NCI-H1436 treated with DMSO at 0.1 percent for 48 hours (cell line): ENCODE measurements at regions not wholly inside any gene's neighbourhood (a gene's known extent, or its start where the extent isn't known, plus 50 kb on each side); places are given as distances from the start of the nearest gene placed in this dataset.

Experiments
- DNase-seq: peaks from one replicate; lab custom pipeline; 2025; lab: John Stamatoyannopoulos, UW

DNA sequence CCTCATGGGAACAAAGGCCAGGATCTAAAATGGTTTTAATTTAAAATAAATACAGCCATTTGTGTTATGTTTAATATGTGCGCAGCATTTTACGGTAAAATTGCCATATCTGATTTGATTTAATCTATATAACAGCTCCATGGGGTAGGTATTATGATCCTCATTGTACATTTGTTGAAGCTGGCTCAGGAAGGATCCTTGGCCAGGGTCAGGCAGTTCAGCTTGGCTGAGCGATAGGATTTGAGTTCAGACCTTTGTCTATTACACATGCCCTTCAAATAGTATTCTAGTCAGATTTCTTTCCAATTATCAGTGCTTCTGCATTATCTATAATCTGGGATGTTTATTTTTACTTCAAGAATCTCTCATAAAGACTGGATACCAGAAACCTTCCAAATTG is 950.4 kb upstream of the EEF2KMT start:
- no peak for DNase-seq

DNA sequence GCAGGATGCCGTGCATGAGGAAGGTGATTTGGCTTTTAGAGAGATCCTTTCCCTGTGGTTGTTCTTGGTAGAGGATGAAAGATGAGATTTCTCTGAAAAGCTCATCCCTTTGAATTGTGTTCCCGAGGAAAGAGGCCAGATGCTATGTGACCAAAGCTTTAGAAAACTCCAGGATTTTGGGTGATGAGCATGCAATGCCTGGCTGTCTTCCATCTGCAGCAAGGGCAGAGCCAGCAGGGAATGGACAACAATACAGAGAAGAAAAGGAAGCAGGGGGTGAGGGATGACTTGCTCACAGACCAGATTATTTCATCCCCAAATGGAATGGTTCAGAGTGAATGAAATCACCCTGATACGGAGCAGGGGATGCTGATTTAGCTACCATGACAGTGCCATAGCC is 949.7 kb upstream of the EEF2KMT start:
- no peak for DNase-seq

DNA sequence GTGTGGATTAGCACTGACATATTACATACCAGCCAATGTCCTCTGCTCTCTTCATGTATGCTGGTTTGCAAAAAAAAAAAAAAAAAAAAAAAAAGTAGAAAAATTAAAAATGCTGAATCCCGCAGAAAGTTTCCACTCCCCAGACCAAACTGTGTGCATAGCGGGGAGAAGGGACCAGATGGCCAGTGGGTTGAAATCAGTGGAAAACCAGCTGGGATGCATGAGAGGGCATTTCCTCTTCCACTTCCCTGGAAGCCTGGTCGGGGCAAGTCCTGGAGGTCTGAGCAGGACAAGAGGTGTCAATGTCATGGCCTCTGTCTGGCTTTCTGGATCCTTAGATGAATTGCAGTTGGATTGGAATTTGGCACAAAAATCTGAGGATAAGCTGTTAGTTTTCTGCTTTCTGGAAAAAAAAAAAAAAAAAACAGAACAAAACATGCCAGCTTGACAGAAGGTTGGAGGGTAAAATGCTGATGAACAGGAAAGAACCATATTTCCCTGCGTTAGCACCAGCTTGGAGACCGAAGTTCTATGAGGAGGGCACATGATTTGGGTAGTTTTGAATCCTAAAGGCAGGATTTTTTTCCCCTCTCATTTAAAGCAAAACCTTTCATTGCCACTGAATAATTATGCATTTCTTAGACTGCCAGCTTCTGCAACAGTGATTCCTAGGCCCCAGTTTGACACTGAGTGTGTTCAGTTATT is 941.5 kb upstream of the EEF2KMT start:
- DNase-seq = no peak

DNA sequence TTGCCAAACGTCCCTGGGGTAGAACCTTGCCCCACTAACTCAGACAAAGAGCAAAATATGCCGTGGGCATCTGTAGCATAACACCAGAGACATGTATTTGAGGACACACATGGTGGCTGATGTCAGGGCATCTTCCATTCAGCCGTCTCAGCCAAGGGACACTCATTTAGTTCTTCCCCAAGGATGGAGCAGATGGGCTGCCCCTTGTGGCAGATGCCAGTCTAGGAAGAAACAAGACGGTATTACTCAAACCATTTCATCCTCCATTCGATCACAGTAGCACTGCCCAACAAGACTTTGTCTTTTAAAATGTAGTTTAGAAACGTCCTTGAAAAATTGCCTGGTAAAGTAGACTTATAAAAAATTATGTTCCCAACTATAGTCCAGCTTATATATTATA is 937.6 kb upstream of the EEF2KMT start:
- DNase-seq = no peak

DNA sequence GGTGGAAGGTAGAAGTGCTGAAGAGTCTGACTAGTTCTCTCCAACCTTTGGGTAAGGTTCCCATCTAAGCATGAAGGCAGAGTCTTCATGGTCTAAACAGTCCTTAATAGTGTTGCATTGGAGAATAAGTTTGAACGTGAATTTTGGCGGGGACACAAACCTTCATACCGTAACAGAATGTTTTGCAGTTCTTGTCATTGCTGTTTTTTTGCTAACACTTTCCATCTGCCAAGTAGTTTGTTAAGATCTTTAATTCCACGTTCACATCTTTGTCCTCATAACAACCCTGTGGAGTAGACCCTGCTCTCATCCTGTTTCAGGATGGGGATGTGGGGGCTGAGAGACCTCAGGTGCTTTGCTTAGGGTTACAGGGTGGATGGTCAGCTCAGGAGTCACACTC is 936.9 kb upstream of the EEF2KMT start:
- no peak for DNase-seq

DNA sequence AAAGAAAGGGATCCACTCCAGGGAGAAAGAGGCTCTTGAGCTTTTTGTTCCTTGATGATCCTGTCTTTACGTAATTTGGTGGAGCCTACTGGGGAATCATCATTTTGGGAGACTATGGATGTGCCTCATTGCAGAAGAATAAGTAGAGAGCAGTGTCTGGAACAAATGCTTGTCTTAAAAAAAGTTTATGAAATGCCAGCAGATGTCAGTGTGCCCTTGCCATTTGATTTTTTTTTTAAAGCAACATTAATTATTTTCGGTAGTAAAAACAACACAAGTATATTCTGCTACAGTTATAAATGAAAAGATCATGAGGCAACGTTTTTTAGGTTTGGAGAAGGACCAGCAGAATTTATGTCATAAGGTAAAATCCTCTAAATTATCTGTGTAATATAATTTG is 934.8 kb upstream of the EEF2KMT start:
- no peak for DNase-seq

DNA sequence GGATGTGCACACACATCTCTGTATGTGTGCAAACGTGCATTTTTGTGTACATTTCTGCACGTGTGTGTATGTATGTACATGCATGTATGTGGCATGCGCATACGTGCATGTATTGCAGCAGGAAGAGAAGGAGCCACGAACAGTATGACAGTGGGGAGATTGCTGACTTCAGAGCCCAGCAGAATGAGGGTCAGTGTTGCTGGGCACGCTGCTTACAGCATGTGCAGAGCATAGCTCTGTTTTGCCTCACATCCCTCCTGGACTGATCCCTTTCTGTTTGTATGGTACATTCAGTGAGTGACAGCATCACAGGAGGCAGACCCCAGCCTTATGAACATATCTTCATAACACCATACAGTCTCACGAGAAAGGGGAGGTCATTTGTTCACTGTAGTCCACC is 934.0 kb upstream of the EEF2KMT start:
- no peak for DNase-seq

DNA sequence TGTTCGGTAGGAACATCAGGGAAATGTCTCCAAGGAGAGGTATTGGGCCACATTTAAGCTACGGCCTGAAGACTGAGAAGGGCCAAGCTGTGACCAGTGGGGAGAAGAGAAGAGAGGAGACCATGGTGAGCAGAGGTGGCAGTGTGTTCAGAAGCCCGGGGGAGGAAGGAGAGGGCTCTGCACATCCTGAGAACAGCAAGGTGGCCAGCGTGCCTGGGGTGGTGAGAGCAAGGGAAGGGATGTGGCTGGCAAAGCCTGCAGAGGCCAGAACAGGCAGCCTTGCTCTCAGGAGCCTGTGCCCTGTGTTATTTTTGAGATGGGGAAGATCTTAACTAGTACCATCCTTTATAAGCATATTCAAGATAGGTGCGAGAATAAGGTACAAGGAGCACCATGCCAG is 933.5 kb upstream of the EEF2KMT start:
- DNase-seq = no peak

DNA sequence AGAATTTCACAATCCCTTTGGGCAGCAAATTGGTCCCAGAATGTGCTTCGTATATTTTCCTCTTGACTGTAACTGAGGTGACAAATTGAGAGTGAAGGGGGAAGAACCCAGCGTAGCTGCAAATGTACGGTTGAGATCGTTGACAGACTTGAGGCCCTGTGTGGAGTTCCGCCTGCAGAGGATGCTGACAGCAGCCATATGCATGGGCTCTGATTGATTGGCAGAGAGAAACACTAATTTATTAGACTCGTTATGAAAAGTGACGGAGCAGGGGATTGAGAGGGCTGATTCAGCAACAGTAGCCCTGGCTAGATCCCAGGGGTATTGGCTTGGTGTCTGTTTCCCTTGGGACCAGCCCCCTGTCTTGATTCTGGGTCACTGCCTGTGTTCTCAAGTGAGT is 930.1 kb upstream of the EEF2KMT start:
- no peak for DNase-seq

DNA sequence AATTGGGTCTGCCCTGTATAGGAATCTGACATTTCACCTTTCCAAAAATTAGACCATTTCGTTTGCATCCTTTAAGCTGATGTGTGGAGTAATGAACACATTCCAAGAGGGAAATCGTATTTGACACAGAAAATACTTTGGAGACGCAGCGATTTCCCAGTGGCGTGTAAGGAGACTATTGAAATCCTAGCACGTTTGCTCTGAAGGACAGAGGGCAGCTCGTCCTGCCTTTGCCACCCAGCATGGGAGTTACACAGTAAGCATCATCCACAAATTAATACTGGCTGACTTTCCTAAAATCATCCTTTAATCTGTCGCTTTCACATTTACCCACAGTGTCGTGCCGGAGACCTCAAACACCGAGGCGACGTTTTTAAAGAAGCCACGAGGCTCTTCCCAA is 925.9 kb upstream of the EEF2KMT start:
- DNase-seq = no peak

DNA sequence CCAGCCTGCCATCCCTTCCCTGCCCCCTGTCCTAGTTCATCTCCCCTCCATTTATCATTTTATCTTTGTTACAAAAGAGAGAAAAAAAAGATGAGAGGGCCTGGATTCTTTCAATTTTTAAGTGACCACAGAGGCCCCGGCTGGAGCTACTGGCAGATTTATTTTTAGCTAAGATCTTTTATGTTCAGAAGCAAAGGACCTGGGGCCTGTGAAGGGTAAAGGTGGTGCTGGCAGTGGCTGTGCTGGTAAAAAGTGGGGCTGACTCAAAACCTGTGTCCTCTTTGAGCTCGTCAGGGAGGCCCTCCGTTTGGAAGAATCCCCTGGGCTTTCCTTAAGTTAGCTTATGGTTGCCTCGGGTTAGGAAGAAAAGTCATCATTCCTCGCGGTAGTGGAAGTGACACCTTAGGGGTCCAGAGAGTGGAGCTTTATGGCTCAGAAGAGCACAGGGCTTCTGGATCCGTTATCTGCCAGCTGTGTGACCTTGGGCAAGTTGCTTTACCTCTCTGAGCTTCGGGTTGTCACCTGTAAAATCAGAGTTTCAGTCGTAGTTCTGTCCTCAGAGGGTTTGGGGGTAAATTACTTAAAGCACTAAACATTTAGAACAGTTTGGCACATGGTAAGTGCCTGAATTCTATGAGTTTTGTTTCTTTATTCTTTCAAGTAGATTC is 923.8 kb upstream of the EEF2KMT start:
- DNase-seq = no peak

DNA sequence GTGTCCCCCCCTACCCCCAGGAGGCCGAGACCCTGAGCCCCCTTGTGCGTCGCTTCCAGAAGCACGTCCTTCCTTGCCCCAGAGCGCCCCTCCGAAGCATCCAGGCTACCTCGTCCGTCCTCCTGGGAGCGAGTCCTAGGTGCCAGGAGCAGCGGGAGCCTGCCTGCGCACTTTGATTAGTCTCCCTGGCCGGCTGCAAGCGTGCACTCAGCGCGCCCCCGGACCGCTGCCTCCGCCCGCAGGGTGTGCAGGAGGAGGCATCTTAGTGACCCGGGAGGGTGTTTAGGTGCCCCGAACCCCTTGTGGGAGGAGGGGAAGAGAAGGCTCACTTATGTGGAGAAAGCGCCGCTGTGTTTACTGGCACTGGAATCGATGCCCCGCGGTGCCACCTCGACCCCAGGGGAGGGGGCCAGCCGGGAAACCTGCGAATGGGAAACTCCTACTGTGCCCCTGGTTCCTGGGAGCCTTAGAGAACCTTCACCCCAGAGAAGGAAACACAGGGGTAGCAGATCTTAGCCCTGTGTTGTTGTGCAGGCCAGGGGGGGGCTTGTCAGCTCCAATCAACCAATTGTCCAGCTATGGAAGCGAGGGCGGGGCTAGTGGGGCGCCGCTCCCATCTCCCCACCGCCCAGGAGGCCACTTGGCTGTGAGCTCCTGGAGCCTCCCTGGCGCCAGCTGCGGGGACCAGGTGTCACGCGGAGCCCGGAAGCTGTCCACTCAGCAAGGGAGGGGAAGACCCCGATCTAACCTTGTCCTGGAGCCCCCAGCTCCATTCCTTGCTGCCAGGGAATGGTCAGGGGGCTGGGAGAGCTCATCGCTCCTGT is 922.8 kb upstream of the EEF2KMT start:
- DNase-seq = no peak

DNA sequence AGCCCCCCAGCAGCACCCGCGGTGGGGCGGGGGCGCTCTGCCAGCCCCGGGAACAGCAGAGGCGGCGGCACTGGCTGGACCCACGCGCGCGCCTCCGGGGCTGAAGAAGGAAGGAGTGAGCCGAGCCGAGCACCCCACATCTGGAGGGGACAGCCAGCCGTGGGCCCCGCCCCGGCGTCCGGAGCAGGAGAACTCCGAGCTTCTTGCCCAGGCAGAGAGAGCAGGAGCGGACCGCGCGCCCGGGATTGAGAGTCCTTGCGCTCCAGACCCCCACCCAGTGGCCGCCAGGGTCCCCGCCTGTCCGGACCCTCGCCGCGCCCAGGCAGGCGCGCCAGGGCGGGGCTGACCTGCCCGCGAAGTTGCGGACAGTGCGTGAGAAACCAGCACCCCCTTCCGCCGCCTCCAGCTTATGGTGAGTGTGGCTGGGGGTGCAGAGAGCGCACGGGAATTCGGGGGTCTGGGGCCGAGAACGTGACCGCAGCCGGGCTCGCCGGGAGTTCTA is 921.9 kb upstream of the EEF2KMT start:
- no peak for DNase-seq

DNA sequence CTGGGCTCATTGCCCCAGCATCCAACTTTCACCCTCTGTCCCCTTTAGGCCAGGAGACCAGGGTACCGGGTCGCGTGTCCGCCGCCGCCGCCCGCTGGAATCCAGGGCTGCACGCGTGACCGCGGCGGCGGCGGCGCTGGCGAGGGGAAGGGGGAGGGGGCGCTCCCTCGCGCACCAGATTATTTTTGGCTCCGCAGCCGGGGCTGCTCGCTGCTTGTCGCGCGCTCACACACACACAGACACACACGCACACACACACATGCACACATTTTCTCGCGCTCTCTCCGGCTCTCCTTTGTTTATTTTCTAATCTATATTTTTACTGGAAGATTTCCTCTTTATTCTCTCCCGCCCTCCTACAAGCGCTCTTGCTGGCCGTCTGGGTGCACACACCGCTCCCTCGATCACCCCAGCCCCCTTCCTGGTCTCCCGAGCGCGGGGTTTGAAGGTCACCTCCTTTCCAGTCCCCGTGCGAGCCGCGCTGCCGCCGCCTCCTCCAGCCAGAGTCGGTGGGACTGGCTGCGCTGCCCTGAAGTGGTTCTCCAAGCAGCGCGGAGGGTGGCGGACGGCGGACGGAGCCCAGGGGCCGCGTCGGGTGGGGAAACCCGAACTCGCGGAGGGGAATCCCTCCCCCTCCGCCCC is 921.4 kb upstream of the EEF2KMT start:
- no peak for DNase-seq

DNA sequence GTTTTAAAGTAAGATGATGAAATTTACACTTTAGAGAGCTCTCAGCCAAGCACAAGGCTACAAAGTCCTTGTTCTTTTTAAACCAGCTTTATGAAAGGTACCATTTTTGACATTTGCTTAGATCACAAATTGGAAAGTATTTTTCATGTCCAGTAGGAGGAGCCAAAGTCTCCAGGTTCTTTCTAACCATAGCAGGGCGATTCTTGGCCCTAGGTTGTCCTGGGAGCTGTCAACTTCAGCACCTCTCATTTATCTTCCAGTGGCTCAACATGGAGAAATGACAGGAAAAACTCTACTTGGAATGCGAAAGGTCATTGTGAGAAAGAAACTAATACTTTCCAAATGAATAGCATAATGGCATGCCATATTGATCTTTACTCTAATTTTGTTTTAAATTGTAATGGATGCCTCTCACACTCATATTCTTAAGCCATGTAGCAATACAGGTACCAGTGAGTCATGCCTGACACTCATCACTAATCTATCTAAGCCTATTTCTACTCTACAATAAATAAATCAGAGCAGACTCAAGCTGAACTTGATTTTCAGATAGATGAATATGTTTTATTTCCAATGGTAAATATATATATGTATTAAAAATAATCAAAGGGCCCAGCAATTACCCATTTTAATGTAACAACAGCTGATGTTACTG is 919.1 kb upstream of the EEF2KMT start:
- no peak for DNase-seq

DNA sequence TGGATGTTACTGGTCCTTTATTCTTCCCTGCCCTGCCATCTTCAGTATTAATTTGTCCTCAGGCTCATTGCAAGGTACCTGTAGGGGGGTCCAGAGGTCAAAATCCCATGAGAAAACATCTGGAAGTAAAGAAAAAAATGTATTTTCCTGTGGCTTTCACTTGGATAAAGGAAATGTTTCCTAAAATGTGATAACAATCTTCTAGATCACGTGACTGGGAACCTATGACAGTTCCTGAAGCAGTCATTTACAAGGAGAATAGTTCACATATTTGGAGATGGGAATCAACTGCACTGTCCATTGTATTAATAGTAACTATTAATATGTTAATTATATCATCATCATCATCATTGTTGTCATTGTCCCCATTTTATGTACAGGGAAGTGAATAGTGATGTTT is 915.1 kb upstream of the EEF2KMT start:
- no peak for DNase-seq

DNA sequence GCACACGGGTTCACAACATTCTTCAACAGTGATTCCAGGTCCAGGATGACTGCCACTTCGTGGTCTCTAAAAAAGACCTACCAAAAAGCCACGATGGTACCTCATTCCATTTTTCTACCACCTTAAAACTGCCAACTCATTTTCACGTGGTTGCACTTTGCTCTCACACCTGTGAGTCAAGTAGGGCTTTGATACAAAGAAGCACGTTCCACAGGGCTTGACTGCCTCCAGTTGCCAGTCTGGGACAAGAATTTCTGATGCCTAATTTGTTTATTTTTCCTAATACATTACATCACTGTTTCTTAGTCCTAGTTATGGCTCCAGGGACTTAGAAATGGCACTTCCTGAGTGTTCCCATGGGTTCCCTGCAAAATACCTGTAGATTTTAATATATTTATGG is 911.6 kb upstream of the EEF2KMT start:
- no peak for DNase-seq

DNA sequence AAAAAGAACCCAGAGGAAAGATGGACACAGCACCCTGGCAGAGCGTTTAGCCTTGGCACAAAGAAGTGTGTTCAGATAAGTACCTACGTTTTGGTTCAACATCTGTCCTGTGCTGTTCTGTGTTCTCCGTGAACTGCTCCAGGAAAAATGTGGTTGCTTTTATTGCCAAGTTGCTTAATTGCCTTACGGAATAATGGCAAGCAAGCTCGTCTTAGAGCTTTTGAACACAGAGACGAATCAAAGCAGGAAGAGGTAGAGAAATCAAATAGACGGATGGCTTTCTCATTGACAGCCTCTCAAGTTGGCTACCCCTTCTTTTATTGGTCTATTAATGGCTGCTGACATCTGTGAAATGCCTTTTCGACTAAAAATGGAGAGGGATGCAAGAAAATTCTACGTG is 911.1 kb upstream of the EEF2KMT start:
- no peak for DNase-seq

DNA sequence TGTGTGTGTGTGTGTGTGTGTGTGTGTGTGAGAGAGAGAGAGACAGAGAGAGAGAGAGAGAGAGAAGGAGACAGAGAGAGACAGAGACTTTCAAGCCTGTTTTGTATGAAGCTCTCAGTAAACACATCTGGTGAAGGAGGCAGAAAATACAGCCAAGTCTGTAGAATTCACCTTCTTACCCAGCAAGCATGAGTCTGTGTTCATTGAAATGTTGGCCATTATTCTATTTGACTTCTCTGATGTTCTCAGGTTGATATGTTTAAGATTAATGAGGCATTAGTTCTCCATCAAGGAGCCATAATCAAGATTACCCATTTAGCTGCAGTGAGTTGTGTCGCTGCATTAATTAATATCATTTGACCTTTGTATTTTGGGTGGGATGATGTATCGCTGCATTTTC is 895.8 kb upstream of the EEF2KMT start:
- DNase-seq = no peak

DNA sequence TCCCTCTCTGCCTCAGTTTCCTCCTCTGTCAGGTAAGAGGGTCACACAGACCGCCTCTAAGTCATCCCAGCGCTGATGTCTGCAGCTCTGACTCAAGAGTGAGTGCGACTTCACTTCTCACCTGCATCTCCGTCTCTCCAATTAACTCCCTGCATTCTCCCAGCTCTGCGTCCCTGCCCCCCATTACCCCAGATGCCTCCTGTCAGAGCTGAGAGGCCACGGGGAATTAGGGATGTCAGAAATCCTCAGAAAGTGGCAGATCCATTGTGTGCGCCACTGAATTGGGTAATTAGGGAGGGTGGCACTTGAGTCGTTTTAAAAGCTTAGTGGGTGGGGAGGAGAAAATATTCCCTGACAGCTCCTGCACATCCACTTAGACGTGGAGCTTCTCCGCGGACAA is 885.4 kb upstream of the EEF2KMT start:
- DNase-seq = no peak

DNA sequence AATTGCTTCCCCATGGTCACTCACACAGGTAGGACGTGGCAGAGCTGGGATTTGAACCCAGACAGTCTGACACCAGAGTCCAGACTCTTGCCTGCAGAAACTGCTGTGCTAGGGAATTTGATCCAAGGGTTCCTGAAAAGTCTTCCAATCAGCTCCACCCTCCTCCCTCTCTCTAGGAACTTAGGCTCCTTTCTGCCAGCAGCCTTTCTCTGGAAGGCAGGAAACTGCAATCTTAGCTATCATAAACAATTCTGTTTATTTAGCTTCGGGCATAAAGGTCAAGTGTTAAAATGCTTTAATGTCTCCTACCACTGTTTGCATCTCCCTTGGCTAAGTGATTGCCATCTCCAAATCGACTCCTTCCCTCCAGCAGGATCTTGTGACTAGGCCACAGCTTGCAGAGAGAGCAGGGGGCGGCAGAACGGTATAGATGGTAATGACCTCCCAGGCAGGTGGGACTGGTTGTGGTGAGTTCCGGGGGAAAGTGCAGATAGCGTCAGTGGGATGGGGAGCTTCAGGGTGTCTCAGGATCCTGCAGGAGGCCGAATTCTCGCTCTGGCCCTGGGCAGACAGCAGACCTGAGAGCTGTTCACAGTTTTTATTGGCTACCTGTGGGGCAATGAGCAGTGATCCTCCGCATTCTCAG is 882.4 kb upstream of the EEF2KMT start:
- no peak for DNase-seq

DNA sequence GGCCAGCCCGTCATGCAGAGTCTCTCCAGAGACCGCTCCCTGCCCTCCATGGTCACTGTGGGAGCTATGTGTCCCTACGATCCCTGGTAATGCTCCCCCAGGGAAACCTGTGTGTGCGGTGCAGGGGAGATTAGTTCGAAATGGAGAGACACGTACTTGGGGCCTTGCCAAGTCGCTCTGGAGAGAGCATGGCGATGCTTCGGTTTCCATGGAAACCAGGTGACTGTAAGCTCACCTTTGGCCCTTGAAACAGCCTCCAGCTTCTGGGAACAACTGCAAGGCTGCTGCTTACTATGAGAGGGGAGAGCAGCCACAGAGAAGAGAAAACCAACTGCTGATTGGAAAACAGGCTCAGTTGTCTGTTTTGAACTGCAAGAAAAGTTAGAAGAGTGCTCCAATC is 879.7 kb upstream of the EEF2KMT start:
- no peak for DNase-seq
